Activated effector memory CD4-positive, alpha-beta T cell treated with anti-CD3 and anti-CD28 coated beads, Interleukin-2, amount 50 U/mL, for 16 hours (primary cell): ENCODE measurements at regions not wholly inside any gene's neighbourhood (a gene's known extent, or its start where the extent isn't known, plus 50 kb on each side); places are given as distances from the start of the nearest gene placed in this dataset.

Source experiments
- DNase-seq: peaks from one replicate; pipeline ENCODE4 v3.0.0-alpha.2; 2020

GRCh38 chr12:94033101-94033500 lies 115.3 kb upstream of the PLXNC1 start:
- no peak for DNase-seq

GRCh38 chr12:94033784-94034183 lies 114.6 kb upstream of the PLXNC1 start:
- no peak for DNase-seq

GRCh38 chr12:94037444-94037843 lies 110.9 kb upstream of the PLXNC1 start:
- no peak for DNase-seq

- no peak for DNase-seq
Measured at GRCh38 chr12:94038605-94039004, 109.8 kb upstream of the PLXNC1 start.

- DNase-seq: no peak
Measured at GRCh38 chr12:94039199-94039840, 109.1 kb upstream of the PLXNC1 start.

GRCh38 chr12:94039914-94040313 lies 108.5 kb upstream of the PLXNC1 start:
- no peak for DNase-seq

- DNase-seq: no peak
Measured at GRCh38 chr12:94041850-94042249, 106.5 kb upstream of the PLXNC1 start.

- no peak for DNase-seq
Measured at GRCh38 chr12:94042321-94042720, 106.1 kb upstream of the PLXNC1 start.

- no peak for DNase-seq
Measured at GRCh38 chr12:94046626-94047410, 101.6 kb upstream of the PLXNC1 start.

GRCh38 chr12:94047781-94048567 lies 100.4 kb upstream of the PLXNC1 start:
- no peak for DNase-seq

GRCh38 chr12:94048757-94049156 lies 99.6 kb upstream of the PLXNC1 start:
- DNase-seq: no peak

GRCh38 chr12:94049718-94050117 lies 98.7 kb upstream of the PLXNC1 start:
- no peak for DNase-seq

- DNase-seq: no peak
Measured at GRCh38 chr12:94053676-94054075, 94.7 kb upstream of the PLXNC1 start.

- DNase-seq: no peak
Measured at GRCh38 chr12:94055528-94055927, 92.8 kb upstream of the PLXNC1 start.

GRCh38 chr12:94056419-94057158 lies 91.8 kb upstream of the PLXNC1 start:
- DNase-seq: no peak

- no peak for DNase-seq
Measured at GRCh38 chr12:94057262-94058151, 90.9 kb upstream of the PLXNC1 start.

- no peak for DNase-seq
Measured at GRCh38 chr12:94059394-94060368, 88.7 kb upstream of the PLXNC1 start.

GRCh38 chr12:94062194-94062593 lies 86.2 kb upstream of the PLXNC1 start:
- DNase-seq: no peak

- DNase-seq: no peak
Measured at GRCh38 chr12:94062796-94063635, 85.4 kb upstream of the PLXNC1 start.

GRCh38 chr12:94070520-94070919 lies 77.9 kb upstream of the PLXNC1 start:
- no peak for DNase-seq
